Activated T-cell treated with anti-CD3 and anti-CD28 coated beads, Interleukin-2, amount 50 U/mL, for 48 hours (primary cell): ENCODE measurements at regions not wholly inside any gene's neighbourhood (a gene's known extent, or its start where the extent isn't known, plus 50 kb on each side); places are given as distances from the start of the nearest gene placed in this dataset.

Experiments
- DNase-seq, 2 experiments: peaks; one replicate each; pipeline ENCODE4 v3.0.0-alpha.2; 2020

GRCh38 chr11:45597097-45597496 is 68.3 kb downstream of the CHST1 start:
- no peak for DNase-seq

GRCh38 chr11:45596571-45596970 is 68.9 kb downstream of the CHST1 start:
- no peak for DNase-seq

GRCh38 chr11:45593992-45594391 is 71.4 kb downstream of the CHST1 start:
- no peak for DNase-seq

- DNase-seq, result no peak
Observed at GRCh38 chr11:45592636-45593035, 72.8 kb downstream of the CHST1 start.

GRCh38 chr11:45590743-45591142 is 74.7 kb downstream of the CHST1 start:
- DNase-seq, result no peak

GRCh38 chr11:45585205-45585604 is 80.2 kb downstream of the CHST1 start:
- no peak for DNase-seq

- no peak for DNase-seq
Observed at GRCh38 chr11:45583981-45584566, 81.3 kb downstream of the CHST1 start.

GRCh38 chr11:45580399-45580798 is 85.0 kb downstream of the CHST1 start:
- no peak for DNase-seq

- DNase-seq, result no peak
Observed at GRCh38 chr11:45578316-45578715, 87.1 kb downstream of the CHST1 start.

GRCh38 chr11:45577752-45578151 is 87.7 kb downstream of the CHST1 start:
- DNase-seq, result no peak

- DNase-seq, result no peak
Observed at GRCh38 chr11:45576461-45577215, 88.8 kb downstream of the CHST1 start.

- DNase-seq, result no peak
Observed at GRCh38 chr11:45573728-45574127, 91.7 kb downstream of the CHST1 start.

GRCh38 chr11:45572354-45573123 is 92.9 kb downstream of the CHST1 start:
- no peak for DNase-seq

GRCh38 chr11:45569776-45570175 is 95.6 kb downstream of the CHST1 start:
- DNase-seq, result no peak

- DNase-seq, result no peak
Observed at GRCh38 chr11:45568049-45568448, 97.4 kb downstream of the CHST1 start.

GRCh38 chr11:45565446-45565988 is 99.9 kb downstream of the CHST1 start:
- no peak for DNase-seq

GRCh38 chr11:45563810-45564209 is 101.6 kb downstream of the CHST1 start:
- no peak for DNase-seq

- no peak for DNase-seq
Observed at GRCh38 chr11:45563171-45563570, 102.3 kb downstream of the CHST1 start.

GRCh38 chr11:45560913-45561281 is 104.5 kb downstream of the CHST1 start:
- no peak for DNase-seq

- DNase-seq, result no peak
Observed at GRCh38 chr11:45560155-45560912, 105.1 kb downstream of the CHST1 start.

- DNase-seq, result no peak
Observed at GRCh38 chr11:45556851-45557707, 108.3 kb downstream of the CHST1 start.
